ENCODE measurements at regions not wholly inside any gene's neighbourhood (a gene's known extent, or its start where the extent isn't known, plus 50 kb on each side); places are given as distances from the start of the nearest gene placed in this dataset.

- TF ChIP-seq SUZ12 (IDR thresholded peaks at IDR 0.05) (no peak), SP1 (IDR thresholded peaks at IDR 0.05) (no peak), L3MBTL2 (conservative IDR thresholded peaks at IDR 0.05) (no peak), TARDBP (IDR thresholded peaks at IDR 0.05) (no peak), NFRKB (IDR thresholded peaks at IDR 0.05) (no peak), HDGF (IDR thresholded peaks at IDR 0.05; ENCODE audit: borderline replicate concordance) (no peak), FOXM1 (IDR thresholded peaks at IDR 0.05; ENCODE audit: borderline replicate concordance) (no peak), CTBP1 (IDR thresholded peaks at IDR 0.05; ENCODE audit: borderline replicate concordance) (no peak)
Measured at GRCh38 chr4:174404677-174405076, 117.6 kb downstream of the HPGD start.

Measured in HEK293T (cell line).